Testis (tissue), 2 donors: ENCODE measurements at regions not wholly inside any gene's neighbourhood (a gene's known extent, or its start where the extent isn't known, plus 50 kb on each side); places are given as distances from the start of the nearest gene placed in this dataset.

Source experiments
- POLR2A ChIP-seq: fragments of 450-650 bp; IDR thresholded peaks from one replicate; pipeline ENCODE4 v1.6.1; 2017; ENCODE audit warnings: antibody characterized with exemption, mild to moderate bottlenecking, moderate library complexity
- TF ChIP-seq, protein P1 (sequence below), 3 experiments: fragments of 450-650 bp in 2 of 3; fragments of 200-600 bp in 1 of 3; sonication (generic) in 1 of 3; IDR thresholded peaks; one replicate each; pipeline ENCODE4 v1.5.1; 2016 to 2019; ENCODE audit warnings: antibody characterized with exemption in 3 of 3, mild to moderate bottlenecking in 2 of 3, moderate library complexity in 1 of 3

DNA sequence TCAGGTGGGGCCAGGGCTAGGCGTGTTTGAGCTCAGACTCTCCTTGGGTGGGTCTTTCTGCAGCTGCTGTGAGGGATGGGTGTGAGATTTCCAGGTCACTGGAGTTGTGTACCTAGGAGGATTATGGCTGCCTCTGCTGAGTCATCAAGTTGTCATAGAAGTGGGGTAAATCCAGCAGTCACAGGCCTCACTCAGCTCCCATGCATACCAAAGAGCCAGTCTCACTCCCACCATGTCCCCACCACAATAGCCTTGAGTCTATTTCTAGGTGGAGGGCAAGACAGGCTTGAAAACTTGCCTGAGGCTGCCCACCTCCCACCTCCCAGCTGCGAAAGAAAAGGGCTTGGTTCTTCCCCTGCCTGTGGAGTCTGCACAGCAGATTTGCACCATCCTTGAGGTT lies 194.0 kb upstream of the PCDH17 start:
- TF ChIP-seq, protein P1, sequence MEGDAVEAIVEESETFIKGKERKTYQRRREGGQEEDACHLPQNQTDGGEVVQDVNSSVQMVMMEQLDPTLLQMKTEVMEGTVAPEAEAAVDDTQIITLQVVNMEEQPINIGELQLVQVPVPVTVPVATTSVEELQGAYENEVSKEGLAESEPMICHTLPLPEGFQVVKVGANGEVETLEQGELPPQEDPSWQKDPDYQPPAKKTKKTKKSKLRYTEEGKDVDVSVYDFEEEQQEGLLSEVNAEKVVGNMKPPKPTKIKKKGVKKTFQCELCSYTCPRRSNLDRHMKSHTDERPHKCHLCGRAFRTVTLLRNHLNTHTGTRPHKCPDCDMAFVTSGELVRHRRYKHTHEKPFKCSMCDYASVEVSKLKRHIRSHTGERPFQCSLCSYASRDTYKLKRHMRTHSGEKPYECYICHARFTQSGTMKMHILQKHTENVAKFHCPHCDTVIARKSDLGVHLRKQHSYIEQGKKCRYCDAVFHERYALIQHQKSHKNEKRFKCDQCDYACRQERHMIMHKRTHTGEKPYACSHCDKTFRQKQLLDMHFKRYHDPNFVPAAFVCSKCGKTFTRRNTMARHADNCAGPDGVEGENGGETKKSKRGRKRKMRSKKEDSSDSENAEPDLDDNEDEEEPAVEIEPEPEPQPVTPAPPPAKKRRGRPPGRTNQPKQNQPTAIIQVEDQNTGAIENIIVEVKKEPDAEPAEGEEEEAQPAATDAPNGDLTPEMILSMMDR (IDR thresholded peaks at IDR 0.05) = no peak
- no peak for TF ChIP-seq POLR2A
